Loucy (cell line): ENCODE measurements at regions not wholly inside any gene's neighbourhood (a gene's known extent, or its start where the extent isn't known, plus 50 kb on each side); places are given as distances from the start of the nearest gene placed in this dataset.

ENCODE experiments used
- H2AFZ ChIP-seq: fragments of 200-600 bp; sonication (generic); 2 replicates; pipeline ENCODE4 v1.6.0; 2016; ENCODE audit warnings: antibody characterized with exemption, mild to moderate bottlenecking, low read length, moderate library complexity
- H3F3A ChIP-seq: fragments of 200-600 bp; 2 replicates; pipeline ENCODE4 v1.6.0; 2016; ENCODE audit warnings: antibody characterized with exemption, low read depth, mild to moderate bottlenecking
- H3K27me3 ChIP-seq: fragments of 200-600 bp; sonication (generic); 2 replicates; pipeline ENCODE4 v1.6.1; 2014; ENCODE audit warnings: low read length, mild to moderate bottlenecking; ENCODE audit not compliant: insufficient read depth, poor library complexity, severe bottlenecking
- H3K36me3 ChIP-seq: fragments of 200-600 bp; sonication (generic); 2 replicates; pipeline ENCODE4 v1.6.1; 2016; ENCODE audit warnings: low read length; ENCODE audit not compliant: insufficient read depth
- H3K4me1 ChIP-seq: fragments of 200-600 bp; sonication (generic); 2 replicates; pipeline ENCODE4 v1.5.1; 2014; ENCODE audit warnings: low read length, mild to moderate bottlenecking; ENCODE audit not compliant: insufficient read depth, poor library complexity, severe bottlenecking
- H3K4me2 ChIP-seq: fragments of 200-600 bp; sonication (generic); 2 replicates; pipeline ENCODE4 v1.6.0; 2014; ENCODE audit warnings: antibody characterized with exemption, low read length, low read depth, mild to moderate bottlenecking; ENCODE audit not compliant: poor library complexity, severe bottlenecking
- H3K4me3 ChIP-seq: fragments of 200-600 bp; sonication (generic); 2 replicates; pipeline ENCODE4 v1.5.1; 2014; ENCODE audit warnings: low read length, mild to moderate bottlenecking, mixed read lengths; ENCODE audit not compliant: poor library complexity, severe bottlenecking
- H3K79me2 ChIP-seq: fragments of 200-600 bp; sonication (generic); 2 replicates; pipeline ENCODE4 v1.6.1; 2014; ENCODE audit warnings: low read length; ENCODE audit not compliant: insufficient read depth
- H3K9ac ChIP-seq: fragments of 200-600 bp; sonication (generic); 2 replicates; pipeline ENCODE4 v1.6.0; 2014; ENCODE audit warnings: mild to moderate bottlenecking, low read depth, low read length, moderate library complexity; ENCODE audit not compliant: poor library complexity, severe bottlenecking
- H3K9me2 ChIP-seq: fragments of 200-600 bp; sonication (generic); replicated peaks from 2 replicates; pipeline ENCODE4 v1.6.1; 2016; ENCODE audit warnings: low read depth, low read length, mixed read lengths
- H3K9me3 ChIP-seq: fragments of 200-600 bp; sonication (generic); 2 replicates; pipeline ENCODE4 v1.6.1; 2014; ENCODE audit warnings: mild to moderate bottlenecking, antibody characterized with exemption, low read length, low read depth; ENCODE audit not compliant: insufficient read depth
- H4K20me1 ChIP-seq: fragments of 200-600 bp; sonication (generic); 2 replicates; pipeline ENCODE4 v1.6.0; 2014; ENCODE audit warnings: antibody characterized with exemption, low read length, mild to moderate bottlenecking; ENCODE audit not compliant: insufficient read depth, poor library complexity, severe bottlenecking
- CTCF ChIP-seq: fragments of 200-600 bp; sonication (generic); conservative IDR thresholded peaks from 2 replicates; pipeline ENCODE4 v1.5.1; 2014; ENCODE audit warnings: mild to moderate bottlenecking, antibody characterized with exemption, low read length
- EZH2phosphoT487 ChIP-seq: fragments of 200-600 bp; IDR thresholded peaks from 2 replicates; pipeline ENCODE4 v1.6.1; 2018; ENCODE audit warnings: antibody characterized with exemption, mild to moderate bottlenecking, moderate library complexity, borderline replicate concordance

GRCh38 chr6:105800871-105801270 is 285.3 kb upstream of the PRDM1 start:
- no peaks in the 10 kb centered on the region for H3F3A ChIP-seq
- H3K79me2 ChIP-seq: no peaks in the 10 kb centered on the region
- H3K9me3 ChIP-seq: no peaks in the 10 kb centered on the region
- TF ChIP-seq CTCF (no peak), EZH2phosphoT487 (no peak)
- peaks cover 11% of the 10 kb centered on the region for H3K4me1 ChIP-seq
- H3K9ac ChIP-seq: no peak overlapping the region
- no peaks in the 10 kb centered on the region for H3K9me2 ChIP-seq
- H3K27me3 ChIP-seq: no peaks in the 10 kb centered on the region
- no peak overlapping the region for H3K4me3 ChIP-seq
- no peak overlapping the region for H3K4me2 ChIP-seq
- no peaks in the 10 kb centered on the region for H3K36me3 ChIP-seq
- H2AFZ ChIP-seq: no peak overlapping the region
- no peaks in the 10 kb centered on the region for H4K20me1 ChIP-seq

GRCh38 chr6:105800398-105800797 is 285.7 kb upstream of the PRDM1 start:
- Histone ChIP-seq H4K20me1 (no peaks in the 10 kb centered on the region), H3K9me2 (no peaks in the 10 kb centered on the region), H3K4me2 (no peak overlapping the region), H3K9ac (no peak overlapping the region), H3K4me1 (peaks cover 11% of the 10 kb centered on the region), H3K36me3 (no peaks in the 10 kb centered on the region), H3K79me2 (no peaks in the 10 kb centered on the region), H2AFZ (no peak overlapping the region), H3K4me3 (no peak overlapping the region), H3K9me3 (no peaks in the 10 kb centered on the region), H3K27me3 (no peaks in the 10 kb centered on the region), H3F3A (no peaks in the 10 kb centered on the region)
- TF ChIP-seq CTCF: no peak
- TF ChIP-seq EZH2phosphoT487: no peak

- no peaks in the 10 kb centered on the region for H3K9me2 ChIP-seq
- no peak overlapping the region for H3K9ac ChIP-seq
- no peak overlapping the region for H3K4me2 ChIP-seq
- H3F3A ChIP-seq: no peaks in the 10 kb centered on the region
- H3K9me3 ChIP-seq: no peaks in the 10 kb centered on the region
- peaks cover 11% of the 10 kb centered on the region for H3K4me1 ChIP-seq
- H2AFZ ChIP-seq: no peak overlapping the region
- H3K79me2 ChIP-seq: no peaks in the 10 kb centered on the region
- H3K36me3 ChIP-seq: no peaks in the 10 kb centered on the region
- no peaks in the 10 kb centered on the region for H3K27me3 ChIP-seq
- H4K20me1 ChIP-seq: no peaks in the 10 kb centered on the region
- TF ChIP-seq CTCF: no peak
- TF ChIP-seq EZH2phosphoT487: no peak
- H3K4me3 ChIP-seq: no peak overlapping the region
Measured at GRCh38 chr6:105799056-105799455, 287.1 kb upstream of the PRDM1 start.
